Glutamatergic neuron (in vitro differentiated cells): ENCODE measurements at regions not wholly inside any gene's neighbourhood (a gene's known extent, or its start where the extent isn't known, plus 50 kb on each side); places are given as distances from the start of the nearest gene placed in this dataset.

Source experiments
- DNase-seq: peaks from one replicate; pipeline ENCODE4 v3.0.0; 2022
- H3K27ac Mint-ChIP-seq: one replicate; pipeline ENCODE4 v1.8.0; 2020; ENCODE audit warnings: mild to moderate bottlenecking, mixed read lengths, inconsistent platforms; ENCODE audit not compliant: unreplicated experiment
- H3K27me3 Mint-ChIP-seq: one replicate; pipeline ENCODE4 v1.8.0; 2020; ENCODE audit warnings: mild to moderate bottlenecking, moderate library complexity, mixed read lengths, inconsistent platforms; ENCODE audit not compliant: unreplicated experiment
- H3K36me3 Mint-ChIP-seq: one replicate; pipeline ENCODE4 v1.8.0; 2020; ENCODE audit warnings: mild to moderate bottlenecking, mixed read lengths, inconsistent platforms; ENCODE audit not compliant: unreplicated experiment
- H3K4me1 Mint-ChIP-seq: one replicate; pipeline ENCODE4 v1.8.0; 2020; ENCODE audit warnings: mild to moderate bottlenecking, low read depth, mixed read lengths, inconsistent platforms; ENCODE audit not compliant: unreplicated experiment
- H3K4me3 Mint-ChIP-seq: one replicate; pipeline ENCODE4 v1.8.0; 2020; ENCODE audit warnings: mild to moderate bottlenecking, mixed read lengths, inconsistent platforms; ENCODE audit not compliant: unreplicated experiment
- H3K9me3 Mint-ChIP-seq: one replicate; pipeline ENCODE4 v1.8.0; 2020; ENCODE audit warnings: mild to moderate bottlenecking, moderate library complexity, mixed read lengths, inconsistent platforms; ENCODE audit not compliant: unreplicated experiment
- CTCF ChIP-seq: fragments of 200-600 bp; sonication (generic); IDR thresholded peaks from one replicate; pipeline ENCODE4 v1.5.0; 2021; ENCODE audit not compliant: partially characterized antibody, unreplicated experiment

GRCh38 chr6:19694697-19695096, 142.5 kb upstream of the ID4 start:
- H3K4me3 Mint-ChIP-seq: no peak overlapping the region
- DNase-seq: no peak
- H3K36me3 Mint-ChIP-seq: peaks cover 3% of the 10 kb centered on the region
- peaks cover 5% of the 10 kb centered on the region for H3K4me1 Mint-ChIP-seq
- H3K27ac Mint-ChIP-seq: no peak overlapping the region
- H3K9me3 Mint-ChIP-seq: peaks cover 3% of the 10 kb centered on the region
- H3K27me3 Mint-ChIP-seq: peaks cover 2% of the 10 kb centered on the region
- no peak for TF ChIP-seq CTCF

- no peak for DNase-seq
- Mint-ChIP-seq H3K36me3 (peaks cover 3% of the 10 kb centered on the region), H3K4me1 (no peaks in the 10 kb centered on the region), H3K27ac (no peak overlapping the region), H3K27me3 (peaks cover 2% of the 10 kb centered on the region), H3K4me3 (no peak overlapping the region), H3K9me3 (peaks cover 3% of the 10 kb centered on the region)
- no peak for TF ChIP-seq CTCF
These were observed 139.4 kb upstream of the ID4 start for GRCh38 chr6:19697744-19698290.

- H3K27ac Mint-ChIP-seq: no peak overlapping the region
- H3K4me1 Mint-ChIP-seq: no peaks in the 10 kb centered on the region
- peaks cover 3% of the 10 kb centered on the region for H3K36me3 Mint-ChIP-seq
- DNase-seq: no peak
- no peak overlapping the region for H3K4me3 Mint-ChIP-seq
- H3K9me3 Mint-ChIP-seq: peaks cover 3% of the 10 kb centered on the region
- peaks cover 2% of the 10 kb centered on the region for H3K27me3 Mint-ChIP-seq
- TF ChIP-seq CTCF: no peak
These were observed 137.2 kb upstream of the ID4 start for GRCh38 chr6:19699932-19700331.

GRCh38 chr6:19705606-19706005, 131.6 kb upstream of the ID4 start:
- Mint-ChIP-seq H3K4me3 (no peak overlapping the region), H3K27me3 (no peaks in the 10 kb centered on the region), H3K9me3 (no peaks in the 10 kb centered on the region), H3K4me1 (no peaks in the 10 kb centered on the region), H3K27ac (no peak overlapping the region), H3K36me3 (no peaks in the 10 kb centered on the region)
- DNase-seq: no peak
- no peak for TF ChIP-seq CTCF

- H3K27ac Mint-ChIP-seq: no peak overlapping the region
- no peak for DNase-seq
- no peaks in the 10 kb centered on the region for H3K27me3 Mint-ChIP-seq
- peaks cover 1% of the 10 kb centered on the region for H3K9me3 Mint-ChIP-seq
- H3K4me1 Mint-ChIP-seq: peaks cover 10% of the 10 kb centered on the region
- H3K36me3 Mint-ChIP-seq: no peaks in the 10 kb centered on the region
- no peak for TF ChIP-seq CTCF
- H3K4me3 Mint-ChIP-seq: no peak overlapping the region
These were observed 125.0 kb upstream of the ID4 start for GRCh38 chr6:19712012-19712688.
